PC-9 (cell line): ENCODE measurements at regions not wholly inside any gene's neighbourhood (a gene's known extent, or its start where the extent isn't known, plus 50 kb on each side); places are given as distances from the start of the nearest gene placed in this dataset.

ENCODE experiments used
- CTCF ChIP-seq: fragments of 200-600 bp; sonication (generic); conservative IDR thresholded peaks from 2 replicates; pipeline ENCODE4 v1.6.1; 2017; ENCODE audit warnings: mixed run types, antibody characterized with exemption, mild to moderate bottlenecking, moderate library complexity
- EZH2 ChIP-seq: fragments of 200-600 bp; sonication (generic); IDR thresholded peaks from 2 replicates; pipeline ENCODE4 v1.8.0; 2017; ENCODE audit warnings: antibody characterized with exemption, low read depth

GRCh38 chr9:84587153-84587552, 82.4 kb upstream of the NTRK2 start:
- TF ChIP-seq CTCF (no peak), EZH2 (no peak)
